Epithelial cell of proximal tubule (primary cell): ENCODE measurements at regions not wholly inside any gene's neighbourhood (a gene's known extent, or its start where the extent isn't known, plus 50 kb on each side); places are given as distances from the start of the nearest gene placed in this dataset.

Source experiments
- DNase-seq: peaks from one replicate; pipeline ENCODE4 v3.0.0-alpha.2; 2011; ENCODE audit warnings: low read depth
- H3K4me3 ChIP-seq: 2 replicates; pipeline ENCODE4 v1.5.1; 2011; ENCODE audit warnings: low read depth, mild to moderate bottlenecking, low read length
- TF ChIP-seq, protein P1 (sequence below): conservative IDR thresholded peaks from 2 replicates; pipeline ENCODE4 v1.5.1; 2012; ENCODE audit warnings: low read depth, mild to moderate bottlenecking, low read length

DNA sequence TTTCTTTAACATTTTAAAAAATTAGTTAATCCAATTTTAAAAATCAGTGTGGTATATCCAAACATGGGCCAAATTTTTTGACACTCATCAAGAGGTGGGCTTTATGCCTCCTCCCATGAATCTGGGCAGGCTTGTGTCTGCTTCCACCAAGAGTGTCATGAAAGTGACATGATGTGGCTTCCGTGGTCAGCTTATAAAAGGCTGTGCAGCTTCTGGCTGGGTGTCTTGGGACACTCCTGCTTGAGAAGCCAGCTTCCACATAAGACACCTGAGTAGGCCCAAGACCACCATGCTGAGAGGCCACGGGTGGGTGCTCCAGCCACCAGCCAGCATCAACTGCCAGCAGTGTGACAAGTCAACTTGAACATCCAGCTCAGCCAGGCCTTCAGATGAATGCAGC, 74.3 kb upstream of the RUNX3 start:
- no peak for DNase-seq
- TF ChIP-seq, protein P1, sequence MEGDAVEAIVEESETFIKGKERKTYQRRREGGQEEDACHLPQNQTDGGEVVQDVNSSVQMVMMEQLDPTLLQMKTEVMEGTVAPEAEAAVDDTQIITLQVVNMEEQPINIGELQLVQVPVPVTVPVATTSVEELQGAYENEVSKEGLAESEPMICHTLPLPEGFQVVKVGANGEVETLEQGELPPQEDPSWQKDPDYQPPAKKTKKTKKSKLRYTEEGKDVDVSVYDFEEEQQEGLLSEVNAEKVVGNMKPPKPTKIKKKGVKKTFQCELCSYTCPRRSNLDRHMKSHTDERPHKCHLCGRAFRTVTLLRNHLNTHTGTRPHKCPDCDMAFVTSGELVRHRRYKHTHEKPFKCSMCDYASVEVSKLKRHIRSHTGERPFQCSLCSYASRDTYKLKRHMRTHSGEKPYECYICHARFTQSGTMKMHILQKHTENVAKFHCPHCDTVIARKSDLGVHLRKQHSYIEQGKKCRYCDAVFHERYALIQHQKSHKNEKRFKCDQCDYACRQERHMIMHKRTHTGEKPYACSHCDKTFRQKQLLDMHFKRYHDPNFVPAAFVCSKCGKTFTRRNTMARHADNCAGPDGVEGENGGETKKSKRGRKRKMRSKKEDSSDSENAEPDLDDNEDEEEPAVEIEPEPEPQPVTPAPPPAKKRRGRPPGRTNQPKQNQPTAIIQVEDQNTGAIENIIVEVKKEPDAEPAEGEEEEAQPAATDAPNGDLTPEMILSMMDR: no peak
- H3K4me3 ChIP-seq: no peak overlapping the region

DNA sequence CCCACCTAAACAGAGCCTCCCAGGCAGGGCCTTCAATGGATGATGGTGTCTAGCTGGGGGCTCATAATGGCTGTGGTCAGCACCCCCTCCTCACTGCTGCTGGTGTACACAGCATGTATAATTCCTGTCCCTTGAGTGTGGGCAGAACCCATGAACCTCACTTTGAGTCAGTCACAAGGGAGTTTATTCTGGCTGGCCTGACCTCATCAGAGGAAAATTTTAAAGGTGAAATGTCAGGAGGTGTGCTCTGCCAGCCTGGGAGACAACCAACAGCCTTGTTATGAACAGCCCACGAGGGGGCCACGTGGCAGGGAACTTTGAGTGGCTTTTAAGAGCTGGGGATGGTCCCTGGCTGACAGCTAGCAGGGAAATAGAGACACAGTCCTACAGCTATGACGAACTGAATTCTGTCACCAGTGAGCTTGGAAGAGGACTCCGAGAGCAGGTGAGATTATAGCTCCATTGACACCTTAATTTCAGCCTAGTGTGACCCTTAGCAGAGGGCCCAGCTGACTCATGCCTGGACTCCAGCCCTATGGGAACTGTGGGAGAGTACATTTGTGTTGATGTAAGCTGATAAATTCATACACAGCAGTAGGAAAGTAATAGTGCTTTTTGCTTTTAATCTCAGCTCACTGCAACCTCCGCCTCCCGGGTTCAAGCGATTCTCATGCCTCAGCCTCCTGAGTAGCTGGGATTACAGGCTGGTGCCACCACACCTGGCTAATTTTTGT, 73.5 kb upstream of the RUNX3 start:
- no peak overlapping the region for H3K4me3 ChIP-seq
- TF ChIP-seq, protein P1: no peak
- no peak for DNase-seq

DNA sequence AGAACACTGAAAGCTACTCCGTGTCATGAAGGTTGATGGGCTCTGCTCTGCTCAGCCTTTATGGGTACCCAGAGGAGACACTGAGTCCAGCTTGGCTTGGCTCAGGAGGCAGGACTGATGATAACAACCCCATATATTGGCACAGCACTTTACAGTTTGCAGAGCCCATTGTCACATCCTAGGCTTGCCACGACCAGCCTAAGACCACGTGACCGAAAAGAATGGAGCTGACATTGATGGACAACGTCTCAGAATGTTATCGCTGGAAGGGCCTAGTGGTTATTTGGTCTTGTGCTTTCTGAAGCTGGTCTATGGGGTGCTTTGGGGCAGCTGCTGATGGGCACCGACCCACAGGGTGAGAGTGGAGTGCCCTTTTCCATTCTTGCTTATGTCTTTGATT, 72.9 kb upstream of the RUNX3 start:
- no peak overlapping the region for H3K4me3 ChIP-seq
- DNase-seq: no peak
- TF ChIP-seq, protein P1: no peak

DNA sequence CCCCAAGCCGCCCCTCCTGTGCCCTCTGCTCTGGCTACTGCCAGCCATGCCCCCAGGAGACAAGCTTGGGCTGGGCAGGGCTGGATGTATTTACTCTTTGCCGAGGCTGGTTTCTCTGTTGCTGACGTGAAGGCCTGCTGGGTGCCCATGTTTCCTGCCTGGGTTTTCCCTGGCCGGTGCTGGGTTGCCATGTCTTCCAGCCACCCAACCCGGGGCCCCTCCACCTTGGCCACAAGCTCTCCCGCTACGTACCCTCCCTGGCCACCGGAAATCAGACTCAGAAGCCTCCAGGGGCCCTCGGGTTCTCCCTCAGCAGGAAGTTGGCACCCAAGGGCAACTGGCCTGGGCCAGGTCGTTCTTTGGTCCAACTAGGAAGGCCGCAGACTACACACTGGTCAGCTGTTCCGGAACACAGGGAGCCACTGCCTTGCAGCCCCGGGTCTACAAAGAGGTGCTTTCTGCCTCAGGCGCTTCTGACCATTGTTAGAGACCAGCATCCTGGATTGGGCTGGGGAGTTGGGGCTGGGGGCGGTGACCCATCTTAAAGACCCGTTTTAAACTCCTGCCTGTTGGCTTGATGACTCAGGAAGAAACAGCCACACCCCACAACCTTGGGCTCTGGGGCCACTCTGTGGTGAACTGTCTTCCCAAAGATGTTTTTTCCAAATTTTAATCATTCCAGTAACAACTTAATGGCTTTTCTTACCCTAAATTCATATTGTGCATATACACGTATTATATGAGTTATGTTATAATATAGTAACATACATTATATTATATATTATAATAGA, 71.2 kb upstream of the RUNX3 start:
- no peak overlapping the region for H3K4me3 ChIP-seq
- no peak for DNase-seq
- TF ChIP-seq, protein P1: no peak

DNA sequence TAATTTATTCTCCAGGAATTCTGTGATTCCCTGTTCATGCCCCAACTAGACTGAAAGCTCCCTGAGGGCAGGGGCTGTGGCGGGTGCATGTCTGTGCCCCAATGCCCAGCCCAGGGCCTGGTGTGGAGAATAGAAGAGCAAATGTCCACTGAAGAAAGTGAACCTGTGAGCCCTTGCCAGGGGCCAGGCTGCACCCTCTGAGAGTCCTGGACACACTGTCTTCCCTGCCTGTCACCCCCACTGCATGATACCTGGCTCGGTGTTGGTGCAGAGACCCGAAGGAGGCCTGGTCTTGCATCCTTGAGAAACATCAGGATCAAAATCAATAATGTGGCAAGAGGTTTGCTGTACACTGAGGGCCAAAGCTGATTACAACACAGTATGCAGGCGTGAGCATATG, 69.8 kb upstream of the RUNX3 start:
- no peak overlapping the region for H3K4me3 ChIP-seq
- TF ChIP-seq, protein P1: no peak
- no peak for DNase-seq

DNA sequence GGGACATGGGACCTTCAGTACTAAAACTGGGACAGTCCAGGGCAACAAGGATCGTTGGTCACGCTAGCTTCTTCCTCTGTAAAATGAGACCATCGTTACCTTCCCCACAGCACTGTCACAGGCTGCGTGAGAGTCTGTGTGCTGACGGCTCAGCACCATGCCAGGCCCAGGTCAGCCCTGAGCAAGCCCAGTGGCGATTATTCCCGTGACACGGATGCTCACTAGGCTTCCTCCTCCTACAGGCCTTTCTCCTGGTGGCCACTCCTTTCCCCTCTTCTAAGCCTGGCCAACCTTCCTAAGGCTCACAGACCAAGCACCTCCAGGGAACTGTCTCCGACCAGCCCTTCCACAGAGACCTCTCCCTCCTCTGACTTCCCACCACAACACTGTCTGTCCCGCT, 69.3 kb upstream of the RUNX3 start:
- TF ChIP-seq, protein P1: no peak
- no peak overlapping the region for H3K4me3 ChIP-seq
- DNase-seq: no peak
